GM12878 (cell line): ENCODE measurements at regions not wholly inside any gene's neighbourhood (a gene's known extent, or its start where the extent isn't known, plus 50 kb on each side); places are given as distances from the start of the nearest gene placed in this dataset.

Source experiments
- ATAC-seq: fragments of 200-7000 bp; cut with Tn5 transposase; 3 replicates; pipeline ENCODE4 v1.9.1; 2020; ENCODE audit warnings: mild to moderate bottlenecking, moderate library complexity
- BruUV-seq: library from RNA; stranded (reverse); fragments of 400-500 nt; replicated peaks from 2 replicates; lab custom pipeline; 2021; lab: Mats Ljungman, UMichigan
- CTCF ChIA-PET: fragments of 300-600 bp; sonication (Branson Sonifier 250); formaldehyde crosslinking; extraction: SDS; loops from one replicate; lab custom pipeline; 2021; ENCODE audit warnings: inconsistent platforms; lab: Yijun Ruan, JAX
- POLR2A ChIA-PET: fragments of 350-600 bp; formaldehyde crosslinking; extraction: SDS; loops from one replicate; lab custom pipeline; 2021; ENCODE audit warnings: inconsistent platforms; lab: Charles Lee
- RAD21 ChIA-PET: fragments of 300-600 bp; sonication (Branson Sonifier 250); formaldehyde crosslinking; loops from one replicate; lab custom pipeline; 2023; ENCODE audit warnings: antibody characterized with exemption; ENCODE audit not compliant: unreplicated experiment; lab: Charles Lee
- SMC1A ChIA-PET: fragments of 300-600 bp; sonication (Branson Sonifier 250); formaldehyde crosslinking; loops from one replicate; lab custom pipeline; 2023; ENCODE audit not compliant: unreplicated experiment, uncharacterized antibody; lab: Charles Lee
- DNase-seq: peaks from one replicate; pipeline ENCODE4 v3.0.0-alpha.2; 2011; ENCODE audit warnings: low read depth, low spot score
- FAIRE-seq: peaks from 3 replicates; lab custom pipeline; 2011; peaks lifted over from hg19 to GRCh38; lab: Jason Lieb, UNC
- H2AFZ ChIP-seq: 2 replicates; pipeline ENCODE4 v1.6.0; 2011; ENCODE audit warnings: low read depth, low read length, control low read depth; ENCODE audit not compliant: control insufficient read depth
- H3K27ac ChIP-seq: 2 replicates; pipeline ENCODE4 v1.5.1; 2011; ENCODE audit warnings: control low read depth; ENCODE audit not compliant: control insufficient read depth, insufficient read depth
- H3K27me3 ChIP-seq, 2 experiments: replicated peaks in 1 of 2; 2 replicates each; pipeline versions ENCODE4 v1.6.0 to v1.6.1; 2011; ENCODE audit warnings: low read length in 1 of 2; ENCODE audit not compliant: control insufficient read depth in 2 of 2, insufficient read depth in 2 of 2
- H3K36me3 ChIP-seq, 2 experiments: 2 replicates each; pipeline ENCODE4 v1.5.1; 2011; ENCODE audit warnings: low read length in 1 of 2; ENCODE audit not compliant: control insufficient read depth in 2 of 2, insufficient read depth in 2 of 2
- H3K4me1 ChIP-seq: 2 replicates; pipeline ENCODE4 v1.6.1; 2011; ENCODE audit warnings: mild to moderate bottlenecking, low read length, moderate library complexity, mixed read lengths; ENCODE audit not compliant: control insufficient read depth, insufficient read depth
- H3K4me2 ChIP-seq: 2 replicates; pipeline ENCODE4 v1.6.0; 2011; ENCODE audit warnings: control low read depth; ENCODE audit not compliant: control insufficient read depth, insufficient read depth
- H3K4me3 ChIP-seq: fragments of 200-600 bp; sonication (generic); 2 replicates; pipeline ENCODE4 v1.5.1; 2016
- H3K79me2 ChIP-seq: 2 replicates; pipeline ENCODE4 v1.6.0; 2011; ENCODE audit warnings: low read length; ENCODE audit not compliant: control insufficient read depth, insufficient read depth
- H3K9ac ChIP-seq: 2 replicates; pipeline ENCODE4 v1.8.0; 2011; ENCODE audit warnings: low read length, control low read depth, mixed read lengths; ENCODE audit not compliant: control insufficient read depth, insufficient read depth
- H3K9me3 ChIP-seq: replicated peaks from 3 replicates; pipeline ENCODE4 v1.5.1; 2011; ENCODE audit warnings: mild to moderate bottlenecking, low read length; ENCODE audit not compliant: control insufficient read depth, insufficient read depth
- H4K20me1 ChIP-seq: 2 replicates; pipeline ENCODE4 v1.6.0; 2011; ENCODE audit not compliant: control insufficient read depth, insufficient read depth
- BCL3 ChIP-seq: IDR thresholded peaks from 2 replicates; pipeline ENCODE4 v1.6.1; 2011; ENCODE audit warnings: borderline replicate concordance, low read depth, mild to moderate bottlenecking, moderate library complexity, low read length; ENCODE audit not compliant: insufficient read depth, poor library complexity, severe bottlenecking
- BRCA1 ChIP-seq: IDR thresholded peaks from 2 replicates; pipeline ENCODE4 v1.6.1; 2011; ENCODE audit warnings: low read depth, low read length, improper control_type of control experiment
- E2F4 ChIP-seq: IDR thresholded peaks from 2 replicates; pipeline ENCODE4 v1.6.1; 2012; ENCODE audit warnings: low read depth, low read length, improper control_type of control experiment
- ETV6 ChIP-seq, 2 experiments: fragments of 450-650 bp in 1 of 2; IDR thresholded peaks in 1 of 2; conservative IDR thresholded peaks in 1 of 2; 2 replicates each; pipeline ENCODE4 v1.6.1; 2014; ENCODE audit warnings: antibody characterized with exemption in 1 of 2, borderline replicate concordance in 1 of 2, low read depth in 1 of 2, mild to moderate bottlenecking in 1 of 2, moderate library complexity in 1 of 2
- FOXK2 ChIP-seq: fragments of 450-650 bp; IDR thresholded peaks from 2 replicates; pipeline ENCODE4 v1.6.1; 2017; ENCODE audit warnings: mild to moderate bottlenecking, moderate library complexity
- FOXM1 ChIP-seq: IDR thresholded peaks from 2 replicates; pipeline ENCODE4 v1.6.1; 2012; ENCODE audit warnings: low read depth, mild to moderate bottlenecking, inconsistent platforms, low read length, moderate library complexity
- HDAC2 ChIP-seq: fragments of 200-600 bp; sonication (generic); IDR thresholded peaks from 2 replicates; pipeline ENCODE4 v1.6.1; 2017
- NRF1 ChIP-seq: conservative IDR thresholded peaks from 2 replicates; pipeline ENCODE4 v1.6.1; 2011; ENCODE audit warnings: mild to moderate bottlenecking, low read depth, low read length, improper control_type of control experiment
- POLR2A ChIP-seq: IDR thresholded peaks from 2 replicates; pipeline ENCODE4 v1.6.1; 2011; ENCODE audit warnings: low read depth, mild to moderate bottlenecking, low read length
- POLR2AphosphoS5 ChIP-seq: IDR thresholded peaks from 2 replicates; pipeline ENCODE4 v1.6.1; 2011; ENCODE audit warnings: mild to moderate bottlenecking, low read length, inconsistent platforms
- RAD21 ChIP-seq: IDR thresholded peaks from 2 replicates; pipeline ENCODE4 v1.6.1; 2011; ENCODE audit warnings: mild to moderate bottlenecking, low read depth, low read length, moderate library complexity; ENCODE audit not compliant: insufficient read depth
- RCOR1 ChIP-seq: conservative IDR thresholded peaks from 2 replicates; pipeline ENCODE4 v1.6.1; 2012; ENCODE audit warnings: low read depth, low read length, improper control_type of control experiment
- SIN3A ChIP-seq: IDR thresholded peaks from 2 replicates; pipeline ENCODE4 v1.6.1; 2012; ENCODE audit warnings: low read depth, low read length, improper control_type of control experiment
- TCF12 ChIP-seq: IDR thresholded peaks from 2 replicates; pipeline ENCODE4 v1.6.1; 2011; ENCODE audit warnings: low read depth, mild to moderate bottlenecking, low read length
- WGBS: methylation state at CpG from one replicate; pipeline ENCODE4 v1.1.6; 2016; ENCODE audit warnings: low lambda C conversion rate; ENCODE audit not compliant: insufficient replicate concordance, insufficient coverage; ENCODE audit errors: missing lambda C conversion rate; 5-methylcytosine and 5-hydroxymethylcytosine counted together
- in situ Hi-C: fragments of 300-500 bp; cut with MboI; formaldehyde crosslinking; loops from 9 replicates; pipeline ENCODE4 v1.14.3; 2018; ENCODE audit warnings: mixed read lengths
- intact Hi-C: fragments of 100-400 bp; cut with micrococcal nuclease; formaldehyde crosslinking; loops from one replicate; pipeline ENCODE4 v1.14.2; 2022; ENCODE audit not compliant: unreplicated experiment

- ChIA-PET POLR2A (no interaction called here), CTCF (no interaction called here), SMC1A (no interaction called here)
- H3K4me3 ChIP-seq, result no peak overlapping the region
- 23% methylated on average over 4 of the region's 4 CpGs for WGBS
- no peak overlapping the region for H2AFZ ChIP-seq
- ATAC-seq, result no peak
- intact Hi-C loops, result no loop called here
- H3K9me3 ChIP-seq, result no peaks in the 10 kb centered on the region
- no peaks in the 10 kb centered on the region for H3K79me2 ChIP-seq
- no peak overlapping the region for H3K9ac ChIP-seq
- H3K27me3 ChIP-seq, result no peaks in the 10 kb centered on the region
- H3K4me1 ChIP-seq, result no peaks in the 10 kb centered on the region
- TF ChIP-seq SIN3A (no peak), HDAC2 (no peak), ETV6 (conservative IDR thresholded peaks at IDR 0.05 in 1 of 2, IDR thresholded peaks at IDR 0.05 in 1 of 2; ENCODE audit: borderline replicate concordance in 1 of 2, low read depth in 1 of 2) (no peak), FOXK2 (no peak), BCL3 (no peak), E2F4 (no peak), RAD21 (no peak), NRF1 (no peak), POLR2A (no peak), BRCA1 (no peak), FOXM1 (no peak), TCF12 (no peak), POLR2AphosphoS5 (no peak), RCOR1 (no peak)
- TF ChIP-seq, all 136 proteins: peak for 0
- H3K27ac ChIP-seq, result no peak overlapping the region
- no peak for FAIRE-seq
- RAD21 ChIA-PET, result no interaction called here
- BruUV-seq, result no TSS peak
- in situ Hi-C loops, result no loop called here
- no peaks in the 10 kb centered on the region for H3K36me3 ChIP-seq
- no peak overlapping the region for H3K4me2 ChIP-seq
- DNase-seq, result no peak
- no peaks in the 10 kb centered on the region for H4K20me1 ChIP-seq
These were observed 271.8 kb upstream of the DMAC1 start for GRCh38 chr9:8071445-8071798.
